HG03159 (cell line): ENCODE measurements at regions not wholly inside any gene's neighbourhood (a gene's known extent, or its start where the extent isn't known, plus 50 kb on each side); places are given as distances from the start of the nearest gene placed in this dataset.
"Not testable (repeated sequence)": the region's sequence is repeated elsewhere in the genome, so short reads cannot be mapped to it uniquely, and the experiment has no call there.

Source experiments
- ATAC-seq: cut with Tn5 transposase; IDR thresholded peaks from one replicate; pipeline ENCODE4 v1.9.1; 2021; ENCODE audit warnings: mild to moderate bottlenecking, moderate library complexity; ENCODE audit not compliant: unreplicated experiment

DNA sequence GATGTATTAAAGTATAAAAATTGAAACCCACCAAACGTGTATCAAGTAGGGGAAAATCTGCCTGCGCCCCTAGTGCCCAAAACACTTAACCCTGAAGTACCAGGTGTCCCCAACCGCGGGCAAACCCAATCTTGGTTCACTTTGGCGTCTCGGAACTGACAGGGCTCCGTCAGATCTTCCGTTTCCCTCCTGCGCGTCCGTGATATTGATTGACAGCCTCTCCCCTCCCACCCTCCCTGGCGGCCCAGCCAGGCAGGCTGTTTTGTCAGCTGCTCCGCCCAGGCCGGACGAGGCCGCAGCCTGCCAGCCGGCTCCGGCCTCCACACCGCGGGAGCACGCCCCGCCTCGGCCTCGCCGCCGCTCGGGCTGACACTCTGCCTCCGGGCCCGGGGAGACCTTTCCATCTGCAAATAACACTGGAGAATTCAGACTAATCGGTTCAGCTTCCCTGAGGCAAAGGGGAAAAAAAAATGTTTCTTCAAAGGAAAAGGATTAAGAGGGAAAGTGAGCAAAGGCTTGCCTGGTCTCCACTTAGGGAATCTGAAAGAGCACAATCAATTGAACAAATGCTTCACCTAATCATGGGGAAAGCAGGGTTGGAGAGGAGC, 234.9 kb upstream of the MCHR2 start:
- peak; percentile 99 for ATAC-seq

DNA sequence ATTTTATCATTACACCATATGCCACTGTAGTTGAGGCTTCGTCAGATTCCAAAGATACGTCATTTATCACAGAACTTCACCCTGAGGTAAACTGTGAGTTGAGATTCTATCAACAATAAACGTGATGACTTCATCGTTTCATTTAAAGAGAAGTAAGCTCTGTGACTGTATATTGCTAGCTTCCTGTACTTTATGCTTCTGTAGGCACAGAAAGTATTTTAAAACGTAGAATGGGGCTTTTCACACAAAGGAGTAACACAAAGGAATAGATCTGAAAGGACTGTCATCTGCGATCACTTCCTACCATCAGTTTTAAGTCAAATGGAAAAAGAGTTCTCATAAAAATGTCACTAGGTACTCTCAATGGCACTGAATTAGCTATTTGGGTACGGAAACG, 234.4 kb upstream of the MCHR2 start:
- peak; percentile 11 for ATAC-seq

DNA sequence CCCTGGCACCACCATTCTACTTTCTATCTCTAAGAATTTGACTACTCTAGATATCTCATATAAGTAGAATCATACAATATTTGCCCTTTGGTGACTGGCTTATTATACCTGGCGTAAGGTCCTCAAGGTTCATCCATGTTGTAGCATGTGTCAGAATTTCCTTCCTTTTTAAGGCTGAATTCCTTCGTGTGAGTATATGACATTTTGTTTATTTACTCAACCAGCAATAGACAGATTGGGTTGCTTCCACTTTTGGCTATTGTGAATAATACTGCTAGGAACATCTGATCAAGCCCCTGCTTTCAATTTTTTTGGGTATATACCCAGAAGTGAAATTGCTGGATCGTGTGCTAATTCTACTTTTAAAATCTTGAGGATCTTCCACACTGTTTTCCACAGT, 232.8 kb upstream of the MCHR2 start:
- ATAC-seq = no peak

DNA sequence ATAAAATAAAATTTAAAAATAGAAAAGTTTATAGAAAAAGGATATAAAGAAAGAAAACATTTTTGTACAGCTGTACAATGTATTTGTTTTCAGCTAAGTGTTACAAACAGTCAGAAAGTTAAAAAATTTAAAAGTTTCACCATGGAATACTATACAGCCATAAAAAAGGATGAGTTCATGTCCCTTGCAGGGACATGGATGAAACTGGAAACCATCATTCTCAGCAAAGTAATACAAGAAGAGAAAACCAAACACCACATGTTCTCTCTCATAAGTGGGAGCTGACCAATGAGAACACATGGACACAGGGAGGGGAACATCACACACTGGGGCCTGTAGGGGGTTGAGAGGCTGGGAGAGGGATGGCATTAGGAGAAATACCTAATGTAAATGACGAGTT, 229.9 kb upstream of the MCHR2 start:
- ATAC-seq = not testable (repeated sequence)

DNA sequence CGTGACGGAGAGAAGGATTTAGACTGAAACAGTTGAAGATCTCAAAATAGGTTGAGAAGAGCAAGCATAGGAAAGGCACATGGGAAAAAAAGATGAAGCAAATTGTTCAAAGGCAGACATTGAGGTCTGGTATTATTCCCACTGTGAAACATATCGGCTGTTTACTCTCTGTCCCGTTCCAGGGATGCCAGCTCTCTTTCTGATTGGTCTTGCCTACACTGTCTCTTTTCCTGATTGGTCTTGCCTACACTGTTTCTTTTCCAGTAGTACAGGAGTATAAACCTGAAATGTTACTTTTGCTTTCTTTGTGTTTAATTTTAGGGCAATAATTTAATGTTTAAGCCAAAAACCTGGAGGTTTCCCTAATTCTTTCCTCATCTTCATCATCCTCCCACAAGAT, 226.5 kb upstream of the MCHR2 start:
- no peak for ATAC-seq

DNA sequence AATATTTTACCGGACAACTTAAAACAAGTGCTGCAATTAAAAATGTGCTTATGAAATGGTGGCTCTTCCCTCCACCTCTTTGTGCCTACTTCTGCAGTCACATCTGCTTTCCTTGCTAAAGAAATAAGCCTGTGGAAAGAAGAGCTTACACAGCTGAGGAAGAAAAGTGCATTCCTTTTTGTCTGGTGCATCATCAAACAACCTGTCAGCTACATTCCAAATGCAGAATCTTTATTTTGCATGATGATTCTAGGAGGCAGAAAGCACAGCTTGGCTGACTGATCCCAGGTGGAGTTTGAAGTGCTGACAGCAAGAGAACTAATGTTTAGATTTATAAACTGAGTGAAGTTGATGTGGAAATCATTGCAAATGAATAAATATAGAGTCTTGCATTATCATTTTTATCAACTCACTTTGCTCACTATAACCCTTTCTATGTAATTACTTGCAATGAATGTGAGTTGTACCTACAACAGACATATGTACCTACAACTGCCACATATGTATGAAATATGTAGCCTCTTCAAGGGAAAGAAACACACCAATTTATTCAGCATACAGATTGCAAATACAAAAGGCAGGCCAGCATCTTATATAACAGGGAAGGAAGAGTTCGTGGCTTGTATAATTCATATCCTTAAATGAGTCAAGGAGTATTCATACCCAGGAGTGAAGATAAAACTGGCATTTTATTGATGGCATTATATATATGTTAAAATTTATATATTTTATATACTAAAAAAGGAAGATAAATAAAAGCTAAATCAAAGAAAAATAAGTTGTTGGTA, 223.4 kb upstream of the MCHR2 start:
- ATAC-seq = no peak

DNA sequence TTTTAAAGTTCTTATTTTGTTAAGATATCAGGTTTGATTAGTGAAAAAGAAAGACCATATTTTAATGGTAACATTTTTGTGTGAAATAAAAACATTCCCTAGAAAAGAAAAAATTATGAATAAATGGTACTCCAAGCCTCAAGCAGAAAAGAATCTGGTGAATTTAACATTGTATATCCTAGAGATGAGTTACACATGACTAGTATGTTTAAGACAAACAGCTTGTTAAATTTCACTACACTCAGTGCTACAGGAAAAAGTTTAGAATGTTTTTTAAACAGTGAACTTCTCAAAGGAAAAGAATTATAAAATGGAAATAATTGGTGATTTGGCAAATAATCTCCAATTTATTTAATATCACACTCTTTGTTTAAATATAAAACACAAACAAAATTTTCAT, 222.7 kb upstream of the MCHR2 start:
- no peak for ATAC-seq

DNA sequence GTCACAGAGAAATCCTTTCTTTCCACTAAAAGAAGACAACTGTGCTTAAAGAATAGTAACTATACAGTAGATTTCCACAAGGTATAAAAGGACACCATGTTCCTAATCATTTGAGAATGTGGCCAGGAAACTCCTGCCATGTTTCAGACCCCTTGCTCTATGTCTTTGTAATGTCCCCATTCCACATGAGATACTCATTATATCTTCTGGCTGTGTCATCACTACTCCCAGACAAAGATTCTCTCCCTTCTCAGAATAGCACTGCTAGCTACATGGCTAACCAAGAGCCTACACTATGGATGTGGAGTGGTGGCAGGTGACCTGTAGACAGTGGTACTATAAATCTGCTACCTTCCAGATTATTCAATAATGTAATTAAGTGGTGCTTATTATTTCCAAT, 218.1 kb upstream of the MCHR2 start:
- no peak for ATAC-seq

DNA sequence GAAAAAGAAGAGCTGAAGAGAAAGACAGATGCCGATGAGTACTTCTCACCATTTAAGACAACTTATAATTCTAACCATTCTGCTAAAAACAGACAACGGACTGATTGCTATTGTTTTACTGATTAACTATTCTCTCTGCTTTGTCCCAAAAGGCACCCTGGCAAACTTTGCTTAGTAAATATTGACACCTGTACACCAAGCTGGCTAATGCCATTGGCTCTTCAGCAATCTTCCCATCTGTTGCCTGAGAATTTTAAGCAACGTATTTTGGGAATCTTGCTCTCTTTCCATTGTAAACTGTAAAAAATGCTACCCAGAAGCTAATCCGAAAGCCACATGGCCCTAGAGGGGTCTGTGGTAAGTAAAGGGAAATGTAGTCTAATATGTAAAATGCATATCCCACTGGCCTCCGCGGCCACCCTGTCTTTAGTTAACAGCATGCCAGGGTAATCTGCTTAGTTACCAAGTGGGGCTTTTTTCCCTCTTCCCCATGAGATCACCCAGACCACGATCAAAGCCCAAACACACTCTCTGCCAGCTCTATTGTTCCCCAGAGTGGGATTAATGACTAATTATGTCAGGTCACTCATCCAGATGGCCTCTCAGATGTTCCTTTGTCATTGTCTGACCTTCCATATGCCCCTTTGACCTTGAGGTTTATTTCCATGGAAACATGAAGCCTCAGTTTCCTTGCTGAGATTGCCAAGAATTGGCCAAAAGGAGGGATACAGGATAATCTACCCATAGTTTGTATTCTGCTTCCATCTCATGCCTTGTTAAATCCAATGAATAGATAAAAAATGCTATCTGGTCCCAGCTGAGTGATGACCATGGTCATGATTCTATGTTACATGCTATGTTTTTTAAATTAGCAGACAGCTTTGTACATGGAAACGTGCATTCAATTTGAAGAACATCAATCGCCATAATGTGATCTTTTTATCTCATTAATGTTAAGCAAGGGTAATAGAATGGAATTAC, 216.4 kb upstream of the MCHR2 start:
- no peak for ATAC-seq

DNA sequence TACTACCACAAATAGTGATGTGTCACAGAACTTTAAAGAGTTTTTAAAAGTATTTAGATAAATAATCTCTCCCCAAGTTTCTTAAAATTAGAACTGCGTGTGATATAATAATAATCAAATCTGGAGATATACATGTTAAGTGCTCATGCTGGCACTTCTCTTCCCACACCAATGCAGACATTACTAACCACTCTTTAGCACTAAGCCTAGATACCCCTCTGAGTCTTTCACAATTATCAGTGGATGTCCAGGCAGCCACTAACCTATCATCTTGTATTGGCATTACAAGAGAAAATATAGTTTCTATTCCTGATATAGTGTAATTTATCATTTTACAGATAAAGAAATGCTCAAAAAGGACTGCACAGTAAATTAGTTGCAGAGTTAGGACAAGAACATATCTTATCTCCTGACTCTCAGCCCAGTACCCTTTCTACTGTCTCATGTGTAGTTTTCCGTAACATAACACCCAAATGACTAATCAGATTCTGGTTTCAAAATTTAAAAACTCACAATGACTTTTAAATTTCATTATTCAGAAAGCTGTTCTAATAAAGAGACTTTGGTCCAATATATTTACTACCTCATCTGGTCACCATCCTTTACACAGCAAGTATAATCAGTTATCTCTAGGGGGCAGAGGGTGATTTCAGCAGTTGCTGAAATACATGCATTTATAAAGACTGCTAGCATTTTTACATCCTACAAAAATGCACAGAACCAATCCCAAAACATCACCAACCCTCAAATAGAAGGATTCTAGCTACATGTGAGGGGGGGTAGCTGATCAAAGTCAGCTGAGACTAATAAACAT, 215.5 kb upstream of the MCHR2 start:
- ATAC-seq = no peak

DNA sequence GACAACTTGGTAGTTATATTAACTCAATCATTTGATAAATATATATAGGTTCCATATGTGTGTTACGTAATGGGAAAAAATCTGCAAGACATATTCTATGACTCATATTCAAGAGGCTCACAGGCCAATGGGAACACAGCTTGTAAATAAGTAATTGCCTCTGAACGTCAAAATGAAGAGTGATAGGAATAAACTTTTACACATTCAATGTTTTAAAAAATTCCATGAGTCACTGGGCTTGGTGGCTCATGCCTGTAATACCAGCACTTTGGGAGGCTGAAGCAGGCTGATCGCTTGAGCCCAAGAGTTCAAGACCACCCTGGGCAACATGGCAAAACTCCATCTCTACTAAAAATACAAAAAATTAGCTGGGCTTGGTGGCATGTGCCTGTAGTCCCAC, 209.4 kb upstream of the MCHR2 start:
- no peak for ATAC-seq

DNA sequence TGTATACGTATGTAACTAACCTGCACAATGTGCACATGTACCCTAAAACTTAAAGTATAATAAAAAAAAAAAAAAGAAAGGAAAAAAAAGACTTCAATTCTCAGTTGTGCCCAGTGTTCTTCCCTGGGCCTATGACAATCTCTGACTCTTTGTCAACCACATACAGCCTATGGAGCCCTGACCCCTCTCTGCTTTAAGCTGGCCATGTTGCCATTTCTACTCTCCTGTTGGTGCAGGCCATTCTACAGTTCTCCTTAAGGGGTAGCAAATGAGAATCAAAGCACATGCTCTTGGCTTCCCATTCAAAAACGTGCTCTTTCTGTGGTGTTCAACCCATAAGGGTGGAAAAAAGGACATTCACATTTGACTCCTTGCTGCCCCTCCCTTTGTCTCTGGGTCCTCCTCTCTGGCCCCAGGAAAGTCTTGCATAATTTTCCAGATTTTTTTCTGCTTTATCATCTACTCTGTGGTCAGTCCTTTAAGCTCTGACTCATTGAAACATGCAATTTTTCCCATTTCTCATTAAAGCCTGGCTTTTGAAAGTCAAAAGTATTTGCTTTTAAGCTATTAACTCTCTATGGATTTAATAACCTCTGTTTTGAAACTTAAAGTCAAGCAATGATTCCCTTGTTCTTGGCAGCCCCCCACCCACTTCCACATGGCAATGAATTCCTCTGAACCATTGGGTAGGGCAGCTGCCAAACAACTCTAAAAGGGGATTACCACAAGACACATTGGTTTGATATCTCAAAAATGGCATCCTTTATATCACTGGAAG, 208.6 kb upstream of the MCHR2 start:
- ATAC-seq = no peak

DNA sequence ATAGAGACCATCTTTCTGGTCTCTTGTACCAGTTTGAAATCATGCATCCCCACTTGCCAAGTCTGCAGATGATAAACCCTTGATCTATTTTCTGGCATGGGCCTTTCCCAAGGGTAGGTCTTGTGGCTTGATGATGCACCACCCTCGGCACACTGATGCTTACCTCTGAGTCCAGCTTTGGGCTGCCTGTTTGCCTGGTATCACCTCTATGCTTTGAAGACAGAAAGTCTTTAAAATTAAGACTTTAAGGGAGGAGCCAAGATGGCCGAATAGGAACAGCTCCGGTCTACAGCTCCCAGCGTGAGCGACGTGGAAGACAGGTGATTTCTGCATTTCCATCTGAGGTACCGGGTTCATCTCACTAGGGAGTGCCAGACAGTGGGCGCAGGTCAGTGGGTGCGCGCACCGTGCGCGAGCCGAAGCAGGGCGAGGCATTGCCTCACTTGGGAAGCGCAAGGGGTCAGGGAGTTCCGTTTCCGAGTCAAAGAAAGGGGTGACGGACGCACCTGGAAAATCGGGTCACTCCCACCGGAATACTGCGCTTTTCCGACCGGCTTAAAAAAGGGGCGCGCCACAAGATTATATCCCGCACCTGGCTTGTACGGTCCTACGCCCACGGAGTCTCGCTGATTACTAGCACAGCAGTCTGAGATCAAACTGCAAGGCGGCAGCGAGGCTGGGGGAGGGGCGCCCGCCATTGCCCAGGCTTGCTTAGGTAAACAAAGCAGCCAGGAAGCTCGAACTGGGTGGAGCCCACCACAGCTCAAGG, 202.4 kb upstream of the MCHR2 start:
- not testable (repeated sequence) for ATAC-seq

DNA sequence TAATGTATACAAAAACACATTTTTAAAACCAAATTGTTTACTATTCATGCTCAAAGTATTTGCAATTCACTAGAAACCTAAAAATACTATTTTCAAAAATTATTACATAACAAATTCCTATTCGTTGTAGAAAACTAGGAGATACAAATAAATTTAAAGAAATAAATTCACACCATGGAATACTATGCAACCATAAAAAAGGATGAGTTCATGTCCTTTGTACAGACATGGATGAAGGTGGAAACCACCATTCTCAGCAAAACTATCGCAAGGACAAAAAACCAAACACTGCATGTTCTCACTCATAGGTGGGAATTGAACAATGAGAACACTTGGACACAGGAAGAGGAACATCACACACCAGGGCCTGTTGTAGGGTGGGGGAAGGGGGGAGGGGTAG, 201.2 kb upstream of the MCHR2 start:
- not testable (repeated sequence) for ATAC-seq

DNA sequence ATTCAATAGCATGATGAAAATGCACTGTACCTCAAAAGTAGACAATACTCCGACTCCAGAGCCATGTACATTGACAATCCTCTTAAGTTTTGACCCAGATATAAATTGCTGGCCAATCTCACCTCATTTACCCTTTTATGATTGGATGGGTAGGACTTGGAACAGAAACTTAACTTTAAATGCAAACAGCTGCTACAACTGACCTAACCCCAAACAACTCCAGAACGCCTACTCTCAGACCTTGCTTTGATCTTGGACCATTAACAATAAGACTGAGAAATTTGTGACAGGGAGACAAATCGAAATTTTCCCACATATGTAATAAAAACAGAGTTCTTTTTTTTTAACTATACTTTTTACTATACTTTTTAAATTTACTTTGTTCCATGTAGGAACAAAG, 200.5 kb upstream of the MCHR2 start:
- ATAC-seq = no peak

DNA sequence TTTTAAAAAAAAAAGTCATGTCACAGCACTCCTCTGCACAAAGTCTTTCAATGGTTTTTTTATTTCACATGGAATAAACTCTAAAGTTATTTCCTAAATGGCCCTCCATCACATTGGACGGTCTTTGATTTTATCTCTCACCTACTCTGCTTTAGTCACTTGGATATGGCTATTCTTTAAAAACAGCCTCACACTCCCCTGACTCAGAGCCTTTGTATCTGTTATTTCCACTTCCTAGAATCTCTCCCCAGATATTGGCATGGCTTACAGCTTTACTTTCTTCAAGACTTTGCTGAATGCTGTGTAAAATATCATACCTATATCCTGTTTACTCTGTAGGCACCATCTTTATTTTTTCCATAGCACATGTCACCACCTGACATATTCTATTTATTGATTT, 194.7 kb upstream of the MCHR2 start:
- no peak for ATAC-seq

DNA sequence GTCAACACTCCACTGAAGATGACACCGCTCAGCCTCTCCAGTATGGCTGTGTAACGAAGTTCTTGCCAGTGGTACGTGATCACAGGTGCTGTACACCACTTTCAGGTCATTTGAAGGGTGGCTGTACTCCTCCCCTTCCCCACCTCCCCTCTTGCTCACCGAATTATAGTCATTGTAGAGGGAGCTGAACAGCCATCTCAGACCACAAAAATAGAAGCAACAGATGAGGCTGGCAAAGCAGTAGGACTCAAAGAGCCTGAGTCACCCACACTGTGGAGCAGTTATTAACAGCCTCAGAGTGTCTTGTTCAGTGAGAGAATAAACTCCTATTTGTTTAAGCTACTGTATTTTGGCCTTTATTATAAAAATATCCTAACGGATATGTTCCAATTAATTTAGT, 192.5 kb upstream of the MCHR2 start:
- no peak for ATAC-seq

DNA sequence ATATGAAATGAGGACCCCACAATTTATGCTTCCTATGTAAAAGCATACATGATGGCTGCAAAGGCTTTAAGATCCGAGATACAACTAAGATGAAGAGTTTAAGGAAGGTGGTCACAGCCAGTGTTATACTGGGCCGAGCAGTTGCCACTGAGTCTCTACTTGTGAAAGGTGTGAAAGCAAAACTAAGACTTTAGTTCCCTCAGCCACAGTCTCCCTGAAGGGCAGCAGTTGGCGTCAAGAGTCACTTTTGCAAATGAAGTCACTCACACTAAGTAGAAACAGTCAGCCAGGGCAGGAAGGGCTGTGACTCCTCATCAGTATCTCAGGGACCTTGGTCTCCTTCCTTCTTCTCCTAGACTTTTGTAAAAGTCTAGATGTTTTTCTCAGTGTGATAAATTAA, 191.6 kb upstream of the MCHR2 start:
- ATAC-seq = no peak

DNA sequence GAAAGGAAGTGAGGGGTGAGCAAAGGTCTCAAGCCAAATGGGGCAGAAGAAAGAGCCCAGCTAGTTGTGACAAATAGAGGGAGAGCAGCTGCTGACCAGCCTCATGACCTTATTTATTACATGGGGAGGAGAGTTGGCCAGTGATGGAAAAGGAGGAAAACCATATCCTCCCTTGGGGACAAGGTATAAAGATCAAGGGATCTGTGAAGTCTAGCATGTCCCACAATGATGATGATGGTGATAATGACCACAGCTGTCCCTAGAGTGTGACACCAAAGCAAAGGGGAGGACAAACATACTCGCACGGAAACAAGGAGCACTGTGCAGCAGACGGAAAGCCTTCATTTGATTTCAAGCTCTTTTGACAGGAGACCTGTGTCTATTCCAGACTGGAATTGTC, 190.4 kb upstream of the MCHR2 start:
- no peak for ATAC-seq
